ENCODE measurements at regions not wholly inside any gene's neighbourhood (a gene's known extent, or its start where the extent isn't known, plus 50 kb on each side); places are given as distances from the start of the nearest gene placed in this dataset.

- no peaks in the 10 kb centered on the region for H4K20me1 ChIP-seq (ENCODE audit: insufficient read depth)
- H3K9me2 ChIP-seq (ENCODE audit: insufficient read depth, low read length), result no peaks in the 10 kb centered on the region
- no peak overlapping the region for H3K27ac ChIP-seq (ENCODE audit: low read length)
- no peaks in the 10 kb centered on the region for H3K79me2 ChIP-seq (replicated peaks; ENCODE audit: insufficient read depth, low read length)
- no peaks in the 10 kb centered on the region for H3F3A ChIP-seq (ENCODE audit: insufficient read depth, low read length, poor library complexity, severe bottlenecking)
- no peaks in the 10 kb centered on the region for H3K9me3 ChIP-seq (ENCODE audit: low read length)
- TF ChIP-seq SMC3 (conservative IDR thresholded peaks at IDR 0.05; ENCODE audit: poor library complexity), result no peak
- TF ChIP-seq REST (IDR thresholded peaks at IDR 0.05; ENCODE audit: borderline replicate concordance), result no peak
- TF ChIP-seq MXI1 (conservative IDR thresholded peaks at IDR 0.05; ENCODE audit: poor library complexity, severe bottlenecking), result no peak
- no peak for TF ChIP-seq TAF1 (IDR thresholded peaks at IDR 0.05; ENCODE audit: low read depth)
- TF ChIP-seq RAD21 (conservative IDR thresholded peaks at IDR 0.05), result no peak
- TF ChIP-seq EZH2 (IDR thresholded peaks at IDR 0.05; ENCODE audit: borderline replicate concordance, insufficient read depth, low read length, poor library complexity, severe bottlenecking), result no peak
- no peak for TF ChIP-seq CTCF (IDR thresholded peaks at IDR 0.05; ENCODE audit: poor library complexity, severe bottlenecking)
- TF ChIP-seq POLR2AphosphoS5 (IDR thresholded peaks at IDR 0.05), result no peak
- TF ChIP-seq EP300 (conservative IDR thresholded peaks at IDR 0.05; ENCODE audit: poor library complexity, severe bottlenecking), result no peak
- no peaks in the 10 kb centered on the region for H3K36me3 ChIP-seq (ENCODE audit: insufficient read depth, low read length)
- no peaks in the 10 kb centered on the region for H3K27me3 ChIP-seq (ENCODE audit: insufficient read depth, low read depth, low read length)
- H3K9ac ChIP-seq (ENCODE audit: low read length), result no peak overlapping the region
- no peak overlapping the region for H2AFZ ChIP-seq (ENCODE audit: low read depth, low read length)
- no peak overlapping the region for H3K4me3 ChIP-seq (ENCODE audit: low read length)
- no peak overlapping the region for H3K4me2 ChIP-seq (ENCODE audit: low read length)
These were observed 96.2 kb upstream of the ARAP3 start for GRCh38 chr5:141778206-141778605.

GRCh38 chr5:141777711-141778110, 95.7 kb upstream of the ARAP3 start:
- no peak overlapping the region for H3K4me3 ChIP-seq (ENCODE audit: low read length)
- no peak overlapping the region for H3K4me2 ChIP-seq (ENCODE audit: low read length)
- no peak for TF ChIP-seq REST (IDR thresholded peaks at IDR 0.05; ENCODE audit: borderline replicate concordance)
- no peak for TF ChIP-seq EZH2 (IDR thresholded peaks at IDR 0.05; ENCODE audit: borderline replicate concordance, insufficient read depth, low read length, poor library complexity, severe bottlenecking)
- no peaks in the 10 kb centered on the region for H3F3A ChIP-seq (ENCODE audit: insufficient read depth, low read length, poor library complexity, severe bottlenecking)
- no peaks in the 10 kb centered on the region for H3K9me3 ChIP-seq (ENCODE audit: low read length)
- no peak overlapping the region for H3K27ac ChIP-seq (ENCODE audit: low read length)
- no peaks in the 10 kb centered on the region for H3K9me2 ChIP-seq (ENCODE audit: insufficient read depth, low read length)
- H4K20me1 ChIP-seq (ENCODE audit: insufficient read depth), result no peaks in the 10 kb centered on the region
- no peak overlapping the region for H3K9ac ChIP-seq (ENCODE audit: low read length)
- no peak overlapping the region for H2AFZ ChIP-seq (ENCODE audit: low read depth, low read length)
- H3K79me2 ChIP-seq (replicated peaks; ENCODE audit: insufficient read depth, low read length), result no peaks in the 10 kb centered on the region
- H3K36me3 ChIP-seq (ENCODE audit: insufficient read depth, low read length), result no peaks in the 10 kb centered on the region
- H3K27me3 ChIP-seq (ENCODE audit: insufficient read depth, low read depth, low read length), result no peaks in the 10 kb centered on the region

All from neural cell (in vitro differentiated cells).